ENCODE measurements at regions not wholly inside any gene's neighbourhood (a gene's known extent, or its start where the extent isn't known, plus 50 kb on each side); places are given as distances from the start of the nearest gene placed in this dataset.

GRCh38 chrX:1946974-1947373, 332.1 kb downstream of the ASMT start:
- DNase-seq (ENCODE audit: low read depth in 4 of 4, low spot score in 3 of 4), result no peak

Data from left renal pelvis (tissue), 4 donors.